Heart right ventricle (tissue), 16 donors: ENCODE measurements at regions not wholly inside any gene's neighbourhood (a gene's known extent, or its start where the extent isn't known, plus 50 kb on each side); places are given as distances from the start of the nearest gene placed in this dataset.

Experiments used
- ATAC-seq, 8 donors: fragments of 200-7000 bp; cut with Tn5 transposase; one replicate each; pipeline ENCODE4 v1.9.1; 2020; ENCODE audit warnings: mild to moderate bottlenecking in 8 of 8, moderate library complexity in 8 of 8, moderate number of reproducible peaks in 1 of 8
- DNase-seq, 2 donors: peaks; one replicate each; pipeline ENCODE4 v3.0.0-alpha.2; 2020
- H3K27ac ChIP-seq, 10 donors: fragments of 200-600 bp; sonication (generic) in 2 of 10; one replicate each; pipeline versions ENCODE4 v1.5.0 to v1.8.0; 2020 to 2022; ENCODE audit warnings: mild to moderate bottlenecking in 3 of 10
- H3K27me3 ChIP-seq, 7 donors: fragments of 200-600 bp; one replicate each; pipeline ENCODE4 v1.8.0; 2021 to 2022; ENCODE audit warnings: mild to moderate bottlenecking in 2 of 7
- H3K36me3 ChIP-seq, 9 donors: fragments of 200-600 bp; sonication (generic) in 1 of 9; one replicate each; pipeline versions ENCODE4 v1.5.0 to v1.8.0; 2020 to 2022; ENCODE audit warnings: mild to moderate bottlenecking in 2 of 9
- H3K4me1 ChIP-seq, 9 donors: fragments of 200-600 bp; sonication (generic) in 1 of 9; one replicate each; pipeline versions ENCODE4 v1.5.0 to v1.8.0; 2020 to 2022; ENCODE audit warnings: mild to moderate bottlenecking in 4 of 9
- H3K4me3 ChIP-seq, 10 donors: fragments of 200-600 bp; sonication (generic) in 2 of 10; one replicate each; pipeline versions ENCODE4 v1.5.0 to v1.8.0; 2020 to 2022; ENCODE audit warnings: mild to moderate bottlenecking in 7 of 10, moderate library complexity in 2 of 10
- H3K9me3 ChIP-seq, 11 donors: fragments of 200-600 bp in 10 of 11; sonication (generic) in 2 of 11; one replicate each; pipeline versions ENCODE4 v1.5.0 to v1.8.0; 2013 to 2022; ENCODE audit warnings: mild to moderate bottlenecking in 2 of 11, control low read depth in 1 of 11, moderate library complexity in 1 of 11
- CTCF ChIP-seq, 9 donors: fragments of 200-600 bp; sonication (generic) in 2 of 9; IDR thresholded peaks; one replicate each; pipeline versions ENCODE4 v1.5.0 to v1.8.0; 2021 to 2022; ENCODE audit warnings: antibody characterized with exemption in 9 of 9, mild to moderate bottlenecking in 5 of 9, moderate library complexity in 1 of 9
- WGBS, 2 donors: extraction: QIAGEN DNeasy Blood & Tissue Kit; methylation state at CpG; one replicate each; pipeline ENCODE4 v1.1.7; 2013; ENCODE audit warnings: inconsistent platforms in 1 of 2; 5-methylcytosine and 5-hydroxymethylcytosine counted together
- intact Hi-C, 10 donors: fragments of 100-400 bp; cut with DNase I; formaldehyde crosslinking; loops; one replicate each; pipeline versions ENCODE4 v1.11.1 to v1.14.2; 2022
- donor health status: Arrhythmogenic right ventricular cardiomyopathy.
- donor health status: ischemic (EF 13 %, LVEDD 7.1; RV severe dilation, severe dysfunction).
- donor health status: healthy with polysubstance abuse.
- donor health status: DM: no; HTN: yes; CAD: no.
- donor health status: DM: no; HTN: no; CAD: no.
- donor health status: ischemic (EF 25% LVEDD 6.9; RV normal size, moderate dysfunction).
- donor health status: ischemic (EF 25% LVEDD 5.7; RV mildly dilated, moderate dysfunction).
- donor health status: healthy.
- donor health status: DM: yes; HTN: yes; CAD: no.
- donor health status: Ischemic cardiomyopathy.
- donor health status: ischemic (EF 35%, LVEDD 5.7; RV mildly dilated, moderate dysfunction).
- donor health status: nonischemic (EF 11% LVEDD 7.7; RV severe dilation, severe dysfunction).
- donor health status: DM: yes; HTN: yes; CAD: no.
- donor health status: PGD.
- donor health status: ischemic (EF 29% LVEDD 5.4; RV normal size, mild dysfunction).
- donor health status: nonischemic (EF 23%, LVEDD 6.1; RV moderate dilation, normal function).

- H3K36me3 ChIP-seq: no peaks in the 10 kb centered on the region
- WGBS, 2 donors: 53 to 58% methylated on average over 4 of the region's 4 CpGs
- H3K9me3 ChIP-seq: peaks cover 0 to 8% (median 0%) of the 10 kb centered on the region in 11 donors
- intact Hi-C loops: no loop called here
- TF ChIP-seq CTCF (IDR thresholded peaks at IDR 0.05): no peak
- H3K4me1 ChIP-seq: no peaks in the 10 kb centered on the region
- no peak overlapping the region for H3K27ac ChIP-seq
- peaks cover 0 to 5% (median 0%) of the 10 kb centered on the region in 7 donors for H3K27me3 ChIP-seq
- DNase-seq (no peak), ATAC-seq (no peak)
- no peak overlapping the region for H3K4me3 ChIP-seq
Observed at GRCh38 chr5:135750506-135750905, 84.0 kb upstream of the SLC25A48 start.

DNA sequence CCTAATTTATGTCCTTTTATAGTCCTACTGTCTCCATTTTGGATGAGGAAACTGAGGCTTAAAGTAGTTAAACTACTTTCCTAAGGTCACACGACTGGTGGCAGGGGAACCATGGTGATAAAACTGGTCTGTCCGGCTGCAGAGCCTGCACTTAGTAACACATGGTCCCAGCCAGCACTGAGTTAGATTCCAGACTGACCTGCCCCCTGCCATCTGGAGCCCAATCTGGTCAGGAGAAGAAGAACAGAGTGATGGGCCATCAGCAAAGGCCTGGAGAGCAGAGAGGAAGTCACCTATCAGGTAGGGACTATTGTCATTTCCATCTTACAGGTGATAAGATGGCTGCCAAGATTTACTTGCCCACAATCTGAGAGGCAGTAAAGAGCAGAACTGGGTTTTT, 86.6 kb upstream of the SLC25A48 start:
- WGBS, 2 donors: 64% methylated on average over 2 of the region's 2 CpGs
- Histone ChIP-seq H3K27me3 (peaks cover 0 to 5% (median 0%) of the 10 kb centered on the region in 7 donors), H3K36me3 (no peaks in the 10 kb centered on the region), H3K27ac (no peak overlapping the region), H3K4me1 (peaks cover 0 to 4% (median 0%) of the 10 kb centered on the region in 9 donors), H3K4me3 (no peak overlapping the region), H3K9me3 (peaks cover 0 to 14% (median 0%) of the 10 kb centered on the region in 11 donors)
- no peak for TF ChIP-seq CTCF (IDR thresholded peaks at IDR 0.05)
- ATAC-seq: no peak
- intact Hi-C loops: no loop called here
- DNase-seq: no peak

DNA sequence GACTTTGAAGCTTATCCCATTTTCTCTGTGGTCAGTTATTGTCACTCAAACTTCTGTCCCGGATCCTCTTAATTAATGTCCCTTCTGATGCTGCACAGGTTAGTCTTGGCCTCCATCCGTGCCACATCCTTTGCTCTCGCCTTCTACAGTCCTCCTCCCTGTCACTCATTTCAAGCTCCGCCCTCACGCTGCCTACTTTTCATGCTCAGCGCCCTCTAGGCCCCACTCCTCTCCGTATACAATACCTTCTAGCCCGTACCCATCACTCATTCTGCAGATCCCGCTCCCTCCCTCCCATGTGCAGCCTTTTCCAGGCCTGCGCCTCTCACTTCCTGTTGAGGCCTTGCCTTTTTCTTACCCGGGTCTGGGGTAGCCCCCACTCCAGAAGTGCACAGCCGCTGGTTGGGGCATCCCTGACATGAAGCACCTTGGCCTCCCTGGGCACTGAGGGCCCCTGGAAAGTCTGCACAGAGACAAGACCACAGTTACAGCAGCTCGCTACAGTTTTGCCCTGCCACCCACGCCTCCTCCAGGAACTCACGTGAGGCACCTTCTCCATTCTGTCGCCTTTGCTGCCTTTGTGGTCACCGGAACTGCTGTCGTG, 88.5 kb upstream of the SLC25A48 start:
- no peak for TF ChIP-seq CTCF (IDR thresholded peaks at IDR 0.05)
- H3K27me3 ChIP-seq: peaks cover 0 to 4% (median 0%) of the 10 kb centered on the region in 7 donors
- DNase-seq (no peak), ATAC-seq (no peak)
- intact Hi-C loops: no loop called here
- H3K4me1 ChIP-seq: peaks cover 0 to 4% (median 0%) of the 10 kb centered on the region in 9 donors
- no peak overlapping the region for H3K4me3 ChIP-seq
- H3K36me3 ChIP-seq: no peaks in the 10 kb centered on the region
- no peak overlapping the region for H3K27ac ChIP-seq
- 85 to 89% methylated on average over 18 of the region's 18 CpGs for WGBS, 2 donors
- peaks cover 0 to 14% (median 0%) of the 10 kb centered on the region in 11 donors for H3K9me3 ChIP-seq

- DNase-seq (no peak), ATAC-seq (no peak)
- WGBS, 2 donors: 16 to 21% methylated on average over 2 of the region's 2 CpGs
- intact Hi-C loops: no loop called here
- H3K4me1 ChIP-seq: peaks cover 0 to 6% (median 0%) of the 10 kb centered on the region in 9 donors
- H3K27me3 ChIP-seq: no peaks in the 10 kb centered on the region
- H3K4me3 ChIP-seq: no peak overlapping the region
- H3K9me3 ChIP-seq: peaks cover 0 to 14% (median 0%) of the 10 kb centered on the region in 11 donors
- H3K27ac ChIP-seq: no peak overlapping the region
- TF ChIP-seq CTCF (IDR thresholded peaks at IDR 0.05): no peak
- H3K36me3 ChIP-seq: no peaks in the 10 kb centered on the region
Observed at GRCh38 chr5:135743705-135744411, 90.6 kb upstream of the SLC25A48 start.
